ENCODE measurements at regions not wholly inside any gene's neighbourhood (a gene's known extent, or its start where the extent isn't known, plus 50 kb on each side); places are given as distances from the start of the nearest gene placed in this dataset.

DNA sequence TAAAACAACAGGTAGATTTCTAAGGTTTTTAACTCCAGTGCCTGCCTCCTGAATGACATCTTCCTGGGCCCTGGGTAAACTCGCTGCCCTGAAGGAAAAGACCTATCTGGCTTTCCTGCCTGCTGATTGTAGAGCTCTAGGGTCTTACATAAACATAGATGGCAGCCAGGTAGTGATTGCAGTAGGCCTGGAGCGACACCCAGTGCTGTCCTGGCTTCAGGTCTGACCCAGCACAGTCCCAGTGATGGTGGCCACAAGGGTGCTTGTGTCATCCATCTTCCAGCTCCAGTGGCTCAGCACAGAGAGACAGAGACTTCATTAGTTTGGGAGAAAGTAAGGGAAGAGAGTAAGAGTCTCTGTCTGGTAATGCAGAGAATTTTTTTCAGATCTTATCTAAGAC is 542.9 kb upstream of the IMPG1 start:
- TF ChIP-seq, protein P1, sequence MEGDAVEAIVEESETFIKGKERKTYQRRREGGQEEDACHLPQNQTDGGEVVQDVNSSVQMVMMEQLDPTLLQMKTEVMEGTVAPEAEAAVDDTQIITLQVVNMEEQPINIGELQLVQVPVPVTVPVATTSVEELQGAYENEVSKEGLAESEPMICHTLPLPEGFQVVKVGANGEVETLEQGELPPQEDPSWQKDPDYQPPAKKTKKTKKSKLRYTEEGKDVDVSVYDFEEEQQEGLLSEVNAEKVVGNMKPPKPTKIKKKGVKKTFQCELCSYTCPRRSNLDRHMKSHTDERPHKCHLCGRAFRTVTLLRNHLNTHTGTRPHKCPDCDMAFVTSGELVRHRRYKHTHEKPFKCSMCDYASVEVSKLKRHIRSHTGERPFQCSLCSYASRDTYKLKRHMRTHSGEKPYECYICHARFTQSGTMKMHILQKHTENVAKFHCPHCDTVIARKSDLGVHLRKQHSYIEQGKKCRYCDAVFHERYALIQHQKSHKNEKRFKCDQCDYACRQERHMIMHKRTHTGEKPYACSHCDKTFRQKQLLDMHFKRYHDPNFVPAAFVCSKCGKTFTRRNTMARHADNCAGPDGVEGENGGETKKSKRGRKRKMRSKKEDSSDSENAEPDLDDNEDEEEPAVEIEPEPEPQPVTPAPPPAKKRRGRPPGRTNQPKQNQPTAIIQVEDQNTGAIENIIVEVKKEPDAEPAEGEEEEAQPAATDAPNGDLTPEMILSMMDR (conservative IDR thresholded peaks at IDR 0.05; ENCODE audit: low read length) = no peak
- no peak for TF ChIP-seq EZH2phosphoT487 (IDR thresholded peaks at IDR 0.05; ENCODE audit: borderline replicate concordance)
